ENCODE measurements at regions not wholly inside any gene's neighbourhood (a gene's known extent, or its start where the extent isn't known, plus 50 kb on each side); places are given as distances from the start of the nearest gene placed in this dataset.

DNA sequence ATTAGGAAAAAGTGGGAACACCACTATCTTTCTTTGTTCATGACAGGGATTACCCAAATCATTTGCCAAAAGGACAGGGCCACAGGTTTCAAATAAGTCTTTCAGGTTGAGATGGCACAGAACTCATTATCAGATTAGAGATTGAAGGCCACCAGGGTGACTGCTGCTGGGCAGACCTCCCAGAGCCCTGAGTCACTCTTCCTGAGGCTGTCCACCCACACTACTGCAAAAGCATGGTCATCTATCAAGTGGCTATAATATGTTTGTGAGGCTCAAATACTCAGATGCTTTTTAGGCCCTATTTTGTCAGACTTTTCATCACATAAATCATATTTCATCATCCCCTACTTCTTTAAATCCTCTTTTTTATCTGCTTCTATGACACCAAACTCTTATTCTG is 155.3 kb upstream of the CCDC196 start:
- TF ChIP-seq, protein P1, sequence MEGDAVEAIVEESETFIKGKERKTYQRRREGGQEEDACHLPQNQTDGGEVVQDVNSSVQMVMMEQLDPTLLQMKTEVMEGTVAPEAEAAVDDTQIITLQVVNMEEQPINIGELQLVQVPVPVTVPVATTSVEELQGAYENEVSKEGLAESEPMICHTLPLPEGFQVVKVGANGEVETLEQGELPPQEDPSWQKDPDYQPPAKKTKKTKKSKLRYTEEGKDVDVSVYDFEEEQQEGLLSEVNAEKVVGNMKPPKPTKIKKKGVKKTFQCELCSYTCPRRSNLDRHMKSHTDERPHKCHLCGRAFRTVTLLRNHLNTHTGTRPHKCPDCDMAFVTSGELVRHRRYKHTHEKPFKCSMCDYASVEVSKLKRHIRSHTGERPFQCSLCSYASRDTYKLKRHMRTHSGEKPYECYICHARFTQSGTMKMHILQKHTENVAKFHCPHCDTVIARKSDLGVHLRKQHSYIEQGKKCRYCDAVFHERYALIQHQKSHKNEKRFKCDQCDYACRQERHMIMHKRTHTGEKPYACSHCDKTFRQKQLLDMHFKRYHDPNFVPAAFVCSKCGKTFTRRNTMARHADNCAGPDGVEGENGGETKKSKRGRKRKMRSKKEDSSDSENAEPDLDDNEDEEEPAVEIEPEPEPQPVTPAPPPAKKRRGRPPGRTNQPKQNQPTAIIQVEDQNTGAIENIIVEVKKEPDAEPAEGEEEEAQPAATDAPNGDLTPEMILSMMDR (IDR thresholded peaks at IDR 0.05): no peak
- no peak for TF ChIP-seq ZFX (IDR thresholded peaks at IDR 0.05; ENCODE audit: borderline replicate concordance)

All from 22Rv1 (cell line).